ENCODE measurements at regions not wholly inside any gene's neighbourhood (a gene's known extent, or its start where the extent isn't known, plus 50 kb on each side); places are given as distances from the start of the nearest gene placed in this dataset.

DNA sequence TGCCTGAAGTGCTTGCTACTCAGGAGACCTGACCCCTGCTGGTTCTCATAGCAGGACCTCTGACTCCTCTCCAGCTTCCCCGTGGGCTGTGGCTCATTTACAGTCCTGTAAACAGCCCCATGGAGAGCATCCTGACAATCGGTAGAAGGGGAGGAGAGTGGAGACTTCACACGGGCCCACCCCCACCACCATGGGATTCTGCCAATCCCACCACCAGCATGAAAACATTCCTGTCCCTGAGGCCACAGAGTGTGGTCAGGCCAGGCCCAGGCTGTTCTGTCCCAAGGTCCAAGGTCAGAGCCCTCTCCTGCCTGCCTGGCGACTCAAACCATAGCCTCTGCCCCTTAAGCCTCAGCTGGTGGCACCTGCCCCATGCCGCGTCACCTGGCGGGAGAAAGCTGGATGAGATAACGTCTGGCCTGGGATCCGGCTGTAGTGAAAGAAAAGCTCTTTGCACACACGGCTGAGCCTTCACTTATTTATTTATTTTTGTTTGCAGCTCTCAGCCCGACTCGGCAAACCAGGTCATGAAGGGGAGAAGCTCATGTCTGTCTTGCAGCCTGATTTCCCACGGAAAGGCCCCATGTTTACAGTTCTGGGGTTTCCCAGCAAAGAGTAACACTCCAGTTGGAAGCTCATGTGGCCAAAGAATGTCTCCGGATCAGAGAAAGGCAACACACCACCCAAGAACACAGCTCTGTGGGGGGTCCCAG, 293.6 kb upstream of the ZMIZ1 start:
- ChIA-PET POLR2A (no interaction called here), CTCF (interaction anchor here (1.1 kb wide), 1 partner anchor 14 kb away, joined by 3 read pairs; no protein-coding TSS in a partner anchor)
- DNase-seq (ENCODE audit: extremely low spot score): no peak
- no peak for TF ChIP-seq CTCF (IDR thresholded peaks at IDR 0.05; ENCODE audit: control extremely low read depth, extremely low read depth, low read depth, missing control alignments)

- CTCF ChIA-PET: interaction anchor here (1.1 kb wide), 1 partner anchor 15 kb away, joined by 3 read pairs; no protein-coding TSS in a partner anchor
- no peak for DNase-seq (ENCODE audit: extremely low spot score)
- POLR2A ChIA-PET: no interaction called here
- no peak for TF ChIP-seq CTCF (IDR thresholded peaks at IDR 0.05; ENCODE audit: control extremely low read depth, extremely low read depth, low read depth, missing control alignments)
Measured at GRCh38 chr10:78775891-78776290, 292.9 kb upstream of the ZMIZ1 start.

DNA sequence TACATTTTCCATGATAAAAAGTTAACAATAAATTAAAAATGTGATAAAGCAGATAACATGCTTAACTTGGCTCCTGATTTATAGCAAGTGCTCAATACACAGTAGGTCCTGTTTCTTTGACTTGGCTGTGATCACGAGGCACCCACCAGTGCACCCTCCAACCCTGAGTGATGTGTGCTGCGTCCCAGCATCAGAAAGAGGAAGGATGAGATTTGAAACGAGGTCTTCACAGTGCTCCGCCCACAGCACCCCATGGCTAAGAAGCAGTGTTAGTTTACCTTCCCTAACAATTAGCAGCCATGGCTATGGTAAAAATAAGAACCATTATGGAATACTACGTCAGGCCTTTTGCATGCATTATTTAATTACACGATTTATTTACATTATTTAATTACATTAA, 292.0 kb upstream of the ZMIZ1 start:
- POLR2A ChIA-PET: no interaction called here
- CTCF ChIA-PET: interaction anchor here (1.2 kb wide), 1 partner anchor 9 kb away, joined by 4 read pairs; no protein-coding TSS in a partner anchor
- TF ChIP-seq CTCF (IDR thresholded peaks at IDR 0.05; ENCODE audit: control extremely low read depth, extremely low read depth, low read depth, missing control alignments): no peak
- no peak for DNase-seq (ENCODE audit: extremely low spot score)

DNA sequence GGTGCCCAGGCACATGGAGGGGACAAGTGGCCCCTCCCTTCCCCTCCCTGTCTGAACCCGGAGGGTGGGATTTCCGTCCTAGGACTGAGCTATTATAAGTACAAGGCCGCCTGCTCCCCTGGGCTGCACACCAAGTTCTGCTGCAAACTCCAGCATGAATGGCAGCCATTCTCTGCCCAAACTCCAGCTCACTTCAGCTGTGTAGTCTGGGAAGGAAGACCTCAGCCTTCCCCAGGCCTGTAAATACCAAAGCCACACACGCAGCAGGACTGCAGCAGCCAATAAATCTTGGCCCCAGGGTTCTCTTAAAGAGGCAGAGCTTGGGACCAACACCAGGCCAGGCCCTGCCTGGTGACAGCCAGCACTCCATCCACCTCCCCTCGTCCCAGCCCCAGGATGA, 291.3 kb upstream of the ZMIZ1 start:
- POLR2A ChIA-PET: no interaction called here
- CTCF ChIA-PET: interaction anchor here (1.2 kb wide), 1 partner anchor 8 kb away, joined by 4 read pairs; no protein-coding TSS in a partner anchor
- TF ChIP-seq CTCF (IDR thresholded peaks at IDR 0.05; ENCODE audit: control extremely low read depth, extremely low read depth, low read depth, missing control alignments): no peak
- no peak for DNase-seq (ENCODE audit: extremely low spot score)

DNA sequence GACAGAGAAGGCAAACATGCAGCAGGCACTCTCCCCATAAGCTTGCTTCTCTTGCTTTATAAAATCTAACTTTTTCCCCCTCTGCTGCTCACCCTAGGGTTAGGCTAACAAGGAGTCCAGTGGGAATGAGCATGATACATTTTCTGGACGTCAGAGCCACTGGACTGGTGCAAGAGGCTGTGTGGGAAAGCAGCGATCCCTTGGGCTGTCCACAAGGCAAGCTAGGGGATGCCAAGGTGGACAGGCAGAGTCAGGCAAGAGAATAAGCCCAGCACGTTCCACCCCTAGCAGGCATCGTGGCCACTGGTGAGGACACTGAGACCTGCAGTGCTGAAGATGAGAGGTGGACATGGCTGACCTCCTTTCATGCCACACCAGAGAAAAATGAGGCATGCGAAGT, 290.9 kb upstream of the ZMIZ1 start:
- ChIA-PET CTCF (interaction anchor here (1.2 kb wide), 1 partner anchor 8 kb away, joined by 4 read pairs; no protein-coding TSS in a partner anchor), POLR2A (no interaction called here)
- no peak for TF ChIP-seq CTCF (IDR thresholded peaks at IDR 0.05; ENCODE audit: control extremely low read depth, extremely low read depth, low read depth, missing control alignments)
- no peak for DNase-seq (ENCODE audit: extremely low spot score)

DNA sequence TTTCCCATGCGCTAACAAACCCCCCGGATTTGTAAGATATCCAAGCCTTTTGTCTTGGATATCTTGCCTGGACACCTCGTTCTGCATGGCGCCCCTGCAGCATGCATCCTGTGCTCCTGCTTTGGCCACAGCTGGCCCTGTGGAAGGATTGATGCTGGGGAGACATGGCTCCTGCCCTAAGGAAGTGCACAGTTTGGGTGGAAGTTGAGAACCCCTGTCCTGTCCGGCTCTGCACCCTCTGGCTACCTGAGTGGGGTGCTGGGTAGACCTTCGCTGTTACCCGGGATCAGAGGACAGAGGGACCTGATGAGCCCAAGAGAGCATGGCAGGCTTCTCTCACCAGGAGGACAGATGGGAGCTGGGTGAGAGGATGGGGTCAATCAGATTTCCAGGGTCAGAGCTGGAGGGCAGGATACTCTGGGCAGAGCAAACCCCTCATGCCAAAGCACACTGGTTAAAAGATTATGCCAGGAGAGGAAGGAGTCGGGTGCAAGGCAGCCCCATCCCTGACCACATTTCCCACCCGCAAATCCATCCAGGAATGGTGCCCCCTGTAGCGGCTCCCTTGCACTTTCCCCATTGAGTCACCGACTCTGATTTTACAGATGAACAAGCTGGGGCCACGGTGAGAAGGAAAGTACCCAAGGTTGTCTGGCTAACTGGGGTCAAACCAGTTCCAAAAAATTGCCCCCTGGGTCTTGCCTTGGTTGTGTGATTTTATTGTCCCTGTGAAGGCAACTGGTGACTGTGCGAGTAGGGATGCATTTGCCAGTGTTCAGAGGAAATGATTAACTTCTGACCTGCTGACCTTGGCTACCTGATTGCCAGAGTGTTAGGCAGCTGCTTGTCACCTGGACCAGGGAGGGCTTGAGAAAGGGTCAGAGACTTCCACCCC, 290.1 kb upstream of the ZMIZ1 start:
- no peak for DNase-seq (ENCODE audit: extremely low spot score)
- ChIA-PET POLR2A (no interaction called here), CTCF (no interaction called here)
- no peak for TF ChIP-seq CTCF (IDR thresholded peaks at IDR 0.05; ENCODE audit: control extremely low read depth, extremely low read depth, low read depth, missing control alignments)

Measured in GM10248 (cell line).